ENCODE measurements at regions not wholly inside any gene's neighbourhood (a gene's known extent, or its start where the extent isn't known, plus 50 kb on each side); places are given as distances from the start of the nearest gene placed in this dataset.

DNA sequence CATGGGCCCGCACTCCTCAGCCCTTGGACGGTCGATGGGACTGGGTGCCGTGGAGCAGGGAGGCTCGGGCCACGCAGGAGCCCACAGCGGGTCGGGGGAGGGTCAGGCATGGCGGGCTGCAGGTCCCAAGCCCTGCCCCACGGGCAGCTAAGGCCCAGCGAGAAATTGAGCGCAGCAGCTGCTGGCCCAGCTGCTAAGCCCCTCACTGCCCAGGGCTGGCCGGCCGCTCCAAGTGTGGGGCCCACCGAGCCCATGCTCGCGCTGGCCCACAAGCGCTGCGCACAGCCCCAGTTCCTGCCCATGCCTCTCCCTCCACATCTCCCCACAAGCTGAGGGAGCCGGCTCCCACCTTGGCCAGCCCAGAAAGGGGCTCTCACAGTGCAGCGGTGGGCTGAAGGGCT, 259.4 kb downstream of the VGLL3 start:
- TF ChIP-seq, protein P1, sequence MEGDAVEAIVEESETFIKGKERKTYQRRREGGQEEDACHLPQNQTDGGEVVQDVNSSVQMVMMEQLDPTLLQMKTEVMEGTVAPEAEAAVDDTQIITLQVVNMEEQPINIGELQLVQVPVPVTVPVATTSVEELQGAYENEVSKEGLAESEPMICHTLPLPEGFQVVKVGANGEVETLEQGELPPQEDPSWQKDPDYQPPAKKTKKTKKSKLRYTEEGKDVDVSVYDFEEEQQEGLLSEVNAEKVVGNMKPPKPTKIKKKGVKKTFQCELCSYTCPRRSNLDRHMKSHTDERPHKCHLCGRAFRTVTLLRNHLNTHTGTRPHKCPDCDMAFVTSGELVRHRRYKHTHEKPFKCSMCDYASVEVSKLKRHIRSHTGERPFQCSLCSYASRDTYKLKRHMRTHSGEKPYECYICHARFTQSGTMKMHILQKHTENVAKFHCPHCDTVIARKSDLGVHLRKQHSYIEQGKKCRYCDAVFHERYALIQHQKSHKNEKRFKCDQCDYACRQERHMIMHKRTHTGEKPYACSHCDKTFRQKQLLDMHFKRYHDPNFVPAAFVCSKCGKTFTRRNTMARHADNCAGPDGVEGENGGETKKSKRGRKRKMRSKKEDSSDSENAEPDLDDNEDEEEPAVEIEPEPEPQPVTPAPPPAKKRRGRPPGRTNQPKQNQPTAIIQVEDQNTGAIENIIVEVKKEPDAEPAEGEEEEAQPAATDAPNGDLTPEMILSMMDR (IDR thresholded peaks at IDR 0.05; ENCODE audit: low read length), result no peak
- no peak for TF ChIP-seq EZH2 (optimal IDR thresholded peaks at IDR 0.05; ENCODE audit: low read depth, low read length)
- TF ChIP-seq EZH2phosphoT487 (IDR thresholded peaks at IDR 0.05; ENCODE audit: low read length), result no peak
